OCI-LY1 (cell line): ENCODE measurements at regions not wholly inside any gene's neighbourhood (a gene's known extent, or its start where the extent isn't known, plus 50 kb on each side); places are given as distances from the start of the nearest gene placed in this dataset.

ENCODE experiments used
- H2AFZ ChIP-seq: fragments of 200-600 bp; sonication (generic), shearing (Covaris generic); 2 replicates; pipeline ENCODE4 v1.6.0; 2014; ENCODE audit warnings: antibody characterized with exemption, mild to moderate bottlenecking, low read length
- H3F3A ChIP-seq: fragments of 200-600 bp; sonication (generic), shearing (Covaris generic); 2 replicates; pipeline ENCODE4 v1.6.0; 2014; ENCODE audit warnings: mild to moderate bottlenecking, antibody characterized with exemption, low read length, moderate library complexity; ENCODE audit not compliant: insufficient read depth
- H3K27ac ChIP-seq: fragments of 200-600 bp; sonication (generic); 2 replicates; pipeline ENCODE4 v1.5.1; 2014; ENCODE audit warnings: low read length, mixed run types, mild to moderate bottlenecking, low read depth; ENCODE audit not compliant: poor library complexity, severe bottlenecking
- H3K27me3 ChIP-seq: fragments of 200-600 bp; sonication (generic); 2 replicates; pipeline ENCODE4 v1.6.0; 2014; ENCODE audit warnings: antibody characterized with exemption, mild to moderate bottlenecking, low read length, moderate library complexity; ENCODE audit not compliant: insufficient read depth
- H3K36me3 ChIP-seq: fragments of 200-600 bp; sonication (generic); 2 replicates; pipeline ENCODE4 v1.6.1; 2014; ENCODE audit warnings: mild to moderate bottlenecking, antibody characterized with exemption, low read length, moderate library complexity, mixed read lengths; ENCODE audit not compliant: insufficient read depth
- H3K4me1 ChIP-seq: fragments of 200-600 bp; sonication (generic); 2 replicates; pipeline ENCODE4 v1.5.1; 2014; ENCODE audit warnings: mild to moderate bottlenecking, low read length, moderate library complexity; ENCODE audit not compliant: insufficient read depth, severe bottlenecking
- H3K4me2 ChIP-seq: fragments of 200-600 bp; sonication (generic), shearing (Covaris generic); 2 replicates; pipeline ENCODE4 v1.6.1; 2014; ENCODE audit warnings: low read length
- H3K4me3 ChIP-seq: fragments of 200-600 bp; sonication (generic); 2 replicates; pipeline ENCODE4 v1.5.1; 2014; ENCODE audit warnings: low read length, low read depth, mild to moderate bottlenecking, mixed read lengths; ENCODE audit not compliant: poor library complexity, severe bottlenecking
- H3K79me2 ChIP-seq: fragments of 200-600 bp; shearing (Covaris generic); 2 replicates; pipeline ENCODE4 v1.6.1; 2016; ENCODE audit warnings: mixed run types, low read length, mixed read lengths; ENCODE audit not compliant: insufficient read depth
- H3K9ac ChIP-seq: fragments of 200-600 bp; sonication (generic), shearing (Covaris generic); 2 replicates; pipeline ENCODE4 v1.6.1; 2014; ENCODE audit warnings: mild to moderate bottlenecking, low read length, mixed read lengths
- H3K9me2 ChIP-seq: fragments of 200-600 bp; sonication (generic), shearing (Covaris generic); 2 replicates; pipeline ENCODE4 v1.6.1; 2014; ENCODE audit warnings: low read depth, mild to moderate bottlenecking, low read length, mixed read lengths
- H3K9me3 ChIP-seq: fragments of 200-600 bp; shearing (Covaris generic); 2 replicates; pipeline ENCODE4 v1.6.1; 2014; ENCODE audit warnings: low read length, mixed read lengths
- H4K20me1 ChIP-seq: fragments of 200-600 bp; sonication (generic), shearing (Covaris generic); 2 replicates; pipeline ENCODE4 v1.6.0; 2016; ENCODE audit warnings: mild to moderate bottlenecking, low read length; ENCODE audit not compliant: insufficient read depth
- EZH2 ChIP-seq: fragments of 200-600 bp; sonication (generic), shearing (Covaris generic); IDR thresholded peaks from 2 replicates; pipeline ENCODE4 v1.8.0; 2017; ENCODE audit warnings: borderline replicate concordance, mixed run types, mild to moderate bottlenecking, antibody characterized with exemption, low read length, moderate library complexity, mixed read lengths
- TF ChIP-seq, protein P1 (sequence below): fragments of 200-600 bp; sonication (generic), shearing (Covaris generic); IDR thresholded peaks from 2 replicates; pipeline ENCODE4 v1.5.1; 2017; ENCODE audit warnings: mild to moderate bottlenecking, antibody characterized with exemption, low read length, moderate library complexity, mixed read lengths

DNA sequence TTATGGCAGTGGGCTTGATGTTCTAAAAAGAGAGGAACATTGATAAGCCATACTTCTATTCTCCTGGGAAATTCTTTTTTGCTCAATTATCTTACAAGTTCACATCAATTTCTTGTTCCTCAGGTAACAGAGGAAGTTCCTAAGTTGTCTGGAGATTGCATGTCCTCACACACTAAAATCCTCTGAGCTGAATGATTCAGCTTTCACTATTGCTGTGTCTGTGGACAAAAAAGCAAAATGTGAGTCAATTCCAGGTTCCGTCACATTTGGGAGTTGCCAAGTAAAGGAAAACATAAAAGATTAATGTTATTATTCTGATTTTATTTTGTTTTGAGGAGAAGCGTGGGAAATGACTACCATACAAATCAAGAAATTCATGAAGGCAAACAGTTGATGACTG, 316.7 kb downstream of the CHRM3 start:
- no peaks in the 10 kb centered on the region for H3K4me1 ChIP-seq
- no peaks in the 10 kb centered on the region for H3K9me3 ChIP-seq
- H3K4me3 ChIP-seq, result no peak overlapping the region
- H4K20me1 ChIP-seq, result no peaks in the 10 kb centered on the region
- H3K27me3 ChIP-seq, result no peaks in the 10 kb centered on the region
- H3K4me2 ChIP-seq, result no peak overlapping the region
- TF ChIP-seq, protein P1, sequence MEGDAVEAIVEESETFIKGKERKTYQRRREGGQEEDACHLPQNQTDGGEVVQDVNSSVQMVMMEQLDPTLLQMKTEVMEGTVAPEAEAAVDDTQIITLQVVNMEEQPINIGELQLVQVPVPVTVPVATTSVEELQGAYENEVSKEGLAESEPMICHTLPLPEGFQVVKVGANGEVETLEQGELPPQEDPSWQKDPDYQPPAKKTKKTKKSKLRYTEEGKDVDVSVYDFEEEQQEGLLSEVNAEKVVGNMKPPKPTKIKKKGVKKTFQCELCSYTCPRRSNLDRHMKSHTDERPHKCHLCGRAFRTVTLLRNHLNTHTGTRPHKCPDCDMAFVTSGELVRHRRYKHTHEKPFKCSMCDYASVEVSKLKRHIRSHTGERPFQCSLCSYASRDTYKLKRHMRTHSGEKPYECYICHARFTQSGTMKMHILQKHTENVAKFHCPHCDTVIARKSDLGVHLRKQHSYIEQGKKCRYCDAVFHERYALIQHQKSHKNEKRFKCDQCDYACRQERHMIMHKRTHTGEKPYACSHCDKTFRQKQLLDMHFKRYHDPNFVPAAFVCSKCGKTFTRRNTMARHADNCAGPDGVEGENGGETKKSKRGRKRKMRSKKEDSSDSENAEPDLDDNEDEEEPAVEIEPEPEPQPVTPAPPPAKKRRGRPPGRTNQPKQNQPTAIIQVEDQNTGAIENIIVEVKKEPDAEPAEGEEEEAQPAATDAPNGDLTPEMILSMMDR, result no peak
- no peak for TF ChIP-seq EZH2
- H3K79me2 ChIP-seq, result no peaks in the 10 kb centered on the region
- no peak overlapping the region for H3K27ac ChIP-seq
- no peaks in the 10 kb centered on the region for H3K36me3 ChIP-seq
- H3K9ac ChIP-seq, result no peak overlapping the region
- H2AFZ ChIP-seq, result no peak overlapping the region
- H3F3A ChIP-seq, result no peaks in the 10 kb centered on the region
- no peaks in the 10 kb centered on the region for H3K9me2 ChIP-seq

DNA sequence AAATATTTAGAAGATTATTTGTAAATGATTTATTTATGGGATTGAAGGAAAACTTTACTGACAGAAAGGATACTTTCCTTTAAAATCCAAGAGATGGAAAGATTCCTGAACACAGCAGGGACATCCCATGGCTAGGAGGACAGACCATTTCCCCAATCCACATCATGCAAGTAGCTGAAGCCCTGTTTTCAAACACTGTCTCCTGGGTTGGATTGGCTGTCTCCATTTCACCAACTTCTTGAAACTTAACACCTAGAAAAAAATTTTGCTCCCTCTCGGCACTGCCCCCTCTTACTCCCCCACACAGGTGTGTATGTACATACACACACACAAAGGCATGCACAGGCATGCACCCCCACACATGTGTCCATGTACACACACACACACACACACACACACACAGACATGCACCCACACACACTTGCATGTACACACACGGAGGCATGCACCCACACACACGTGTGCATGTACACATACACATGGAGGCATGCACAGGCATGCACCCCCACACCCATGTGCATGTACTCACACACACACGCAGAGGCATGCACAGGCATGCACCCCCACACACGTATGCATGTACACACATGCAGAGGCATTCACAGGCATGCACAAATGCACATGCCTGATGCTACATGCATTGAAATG, 320.0 kb downstream of the CHRM3 start:
- H3K9ac ChIP-seq, result no peak overlapping the region
- no peaks in the 10 kb centered on the region for H4K20me1 ChIP-seq
- H3K27me3 ChIP-seq, result no peaks in the 10 kb centered on the region
- H3K79me2 ChIP-seq, result no peaks in the 10 kb centered on the region
- H3K9me2 ChIP-seq, result no peaks in the 10 kb centered on the region
- H3K36me3 ChIP-seq, result no peaks in the 10 kb centered on the region
- H3K4me3 ChIP-seq, result no peak overlapping the region
- H2AFZ ChIP-seq, result no peak overlapping the region
- TF ChIP-seq, protein P1, result no peak
- TF ChIP-seq EZH2, result no peak
- H3K4me2 ChIP-seq, result no peak overlapping the region
- no peaks in the 10 kb centered on the region for H3K4me1 ChIP-seq
- H3K27ac ChIP-seq, result no peak overlapping the region
- H3K9me3 ChIP-seq, result no peaks in the 10 kb centered on the region
- no peaks in the 10 kb centered on the region for H3F3A ChIP-seq

DNA sequence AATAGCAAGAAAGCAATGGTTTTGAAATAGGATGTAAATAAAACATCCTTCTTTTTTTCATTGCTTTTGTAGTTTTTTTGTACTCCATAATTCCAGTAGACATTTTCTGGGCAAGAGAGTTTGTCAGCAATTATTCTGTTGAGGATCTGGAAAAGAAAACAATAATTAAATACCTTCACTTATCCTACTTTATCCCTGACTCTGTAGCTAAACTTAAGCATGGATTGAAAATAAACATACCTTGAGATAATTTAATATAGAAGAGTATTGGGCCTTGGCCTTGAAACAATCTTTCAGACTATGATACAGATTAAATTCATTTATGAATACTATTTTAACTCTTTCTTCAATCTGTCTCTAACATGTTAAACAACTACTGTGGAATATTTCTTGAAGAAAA, 321.2 kb downstream of the CHRM3 start:
- Histone ChIP-seq H4K20me1 (no peaks in the 10 kb centered on the region), H3K4me3 (no peak overlapping the region), H3F3A (no peaks in the 10 kb centered on the region), H3K9ac (no peak overlapping the region), H3K27ac (no peak overlapping the region), H3K36me3 (no peaks in the 10 kb centered on the region), H3K4me2 (no peak overlapping the region), H3K4me1 (no peaks in the 10 kb centered on the region), H2AFZ (no peak overlapping the region), H3K27me3 (no peaks in the 10 kb centered on the region), H3K9me2 (no peaks in the 10 kb centered on the region), H3K79me2 (no peaks in the 10 kb centered on the region), H3K9me3 (no peaks in the 10 kb centered on the region)
- no peak for TF ChIP-seq EZH2
- TF ChIP-seq, protein P1, result no peak
